Right lobe of liver (tissue), 6 donors: ENCODE measurements at regions not wholly inside any gene's neighbourhood (a gene's known extent, or its start where the extent isn't known, plus 50 kb on each side); places are given as distances from the start of the nearest gene placed in this dataset.

Experiments
- ATAC-seq, 4 donors: fragments of 200-7000 bp; cut with Tn5 transposase; one replicate each; pipeline ENCODE4 v1.9.1; 2020; ENCODE audit warnings: mild to moderate bottlenecking in 4 of 4, moderate library complexity in 4 of 4
- DNase-seq, 3 donors: peaks; one replicate each; pipeline ENCODE4 v3.0.0-alpha.2; 2020
- H3K27ac ChIP-seq, 3 donors: fragments of 200-600 bp; one replicate each; pipeline ENCODE4 v1.8.0; 2022
- H3K27me3 ChIP-seq, 2 donors: fragments of 200-600 bp; one replicate each; pipeline ENCODE4 v1.8.0; 2022
- H3K36me3 ChIP-seq, 4 donors: fragments of 200-600 bp; sonication (generic) in 1 of 4; one replicate each; pipeline versions ENCODE4 v1.5.1 to v1.8.0; 2017 to 2022; ENCODE audit warnings: control low read depth in 1 of 4
- H3K4me1 ChIP-seq, 4 donors: fragments of 200-600 bp; sonication (generic) in 1 of 4; one replicate each; pipeline versions ENCODE4 v1.5.1 to v1.8.0; 2017 to 2022; ENCODE audit warnings: control low read depth in 1 of 4
- H3K4me3 ChIP-seq, 3 donors: fragments of 200-600 bp; one replicate each; pipeline ENCODE4 v1.8.0; 2022
- H3K9me3 ChIP-seq, 4 donors: fragments of 200-600 bp; sonication (generic) in 1 of 4; one replicate each; pipeline versions ENCODE4 v1.5.1 to v1.8.0; 2017 to 2022; ENCODE audit warnings: control low read depth in 1 of 4
- POLR2A ChIP-seq: fragments of 450-650 bp; IDR thresholded peaks from one replicate; pipeline ENCODE4 v1.6.1; 2017; ENCODE audit warnings: antibody characterized with exemption, mild to moderate bottlenecking
- WGBS: methylation state at CpG from one replicate; pipeline ENCODE4 v1.1.6; 2018; ENCODE audit warnings: low coverage, low lambda C conversion rate; ENCODE audit not compliant: insufficient coverage; ENCODE audit errors: missing lambda C conversion rate; 5-methylcytosine and 5-hydroxymethylcytosine counted together
- intact Hi-C, 2 donors: fragments of 100-400 bp; cut with DNase I; formaldehyde crosslinking; loops; one replicate each; pipeline versions ENCODE4 v1.11.2 to v1.14.1; 2022
- TF ChIP-seq, protein P1 (sequence below), 4 donors: fragments of 200-600 bp in 3 of 4; fragments of 450-650 bp in 1 of 4; IDR thresholded peaks; one replicate each; pipeline versions ENCODE4 v1.5.1 to v1.8.0; 2016 to 2022; ENCODE audit warnings: antibody characterized with exemption in 4 of 4, mild to moderate bottlenecking in 2 of 4
- donor health status: DM: no; HTN: yes; CAD: no.
- donor health status: DM: no; HTN: no; CAD: no.
- donor health status: DM: no; HTN: no; CAD: no.
- donor health status: DM: no; HTN: yes; CAD: no.
- donor health status: DM: no; HTN: yes; CAD: no.

DNA sequence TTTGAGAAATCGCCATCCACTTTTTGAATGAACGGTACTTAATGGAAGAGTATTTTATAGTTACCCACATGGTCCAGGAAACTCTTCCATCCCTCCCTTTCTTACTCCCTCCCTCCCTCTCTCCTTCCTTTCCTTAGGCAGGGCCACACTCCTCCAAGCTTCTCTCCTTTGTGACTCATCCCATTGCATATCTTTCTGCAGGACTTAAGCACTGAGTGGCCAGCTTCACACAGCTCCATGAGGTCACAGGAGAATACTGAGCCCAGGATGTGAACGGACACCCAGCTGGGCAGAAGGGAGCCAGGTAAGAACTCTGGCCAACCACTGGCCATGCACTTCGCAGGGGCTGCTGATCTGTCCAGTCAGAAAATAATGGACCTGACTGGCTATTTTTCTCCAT lies 189.7 kb upstream of the ADCY1 start:
- 77% methylated on average over 4 of the region's 4 CpGs for WGBS
- no peak overlapping the region for H3K27ac ChIP-seq
- no peaks in the 10 kb centered on the region for H3K9me3 ChIP-seq
- no peaks in the 10 kb centered on the region for H3K36me3 ChIP-seq
- no peak overlapping the region for H3K4me3 ChIP-seq
- ATAC-seq (no peak), DNase-seq (no peak)
- intact Hi-C loops, result no loop called here
- no peaks in the 10 kb centered on the region for H3K27me3 ChIP-seq
- TF ChIP-seq, protein P1, sequence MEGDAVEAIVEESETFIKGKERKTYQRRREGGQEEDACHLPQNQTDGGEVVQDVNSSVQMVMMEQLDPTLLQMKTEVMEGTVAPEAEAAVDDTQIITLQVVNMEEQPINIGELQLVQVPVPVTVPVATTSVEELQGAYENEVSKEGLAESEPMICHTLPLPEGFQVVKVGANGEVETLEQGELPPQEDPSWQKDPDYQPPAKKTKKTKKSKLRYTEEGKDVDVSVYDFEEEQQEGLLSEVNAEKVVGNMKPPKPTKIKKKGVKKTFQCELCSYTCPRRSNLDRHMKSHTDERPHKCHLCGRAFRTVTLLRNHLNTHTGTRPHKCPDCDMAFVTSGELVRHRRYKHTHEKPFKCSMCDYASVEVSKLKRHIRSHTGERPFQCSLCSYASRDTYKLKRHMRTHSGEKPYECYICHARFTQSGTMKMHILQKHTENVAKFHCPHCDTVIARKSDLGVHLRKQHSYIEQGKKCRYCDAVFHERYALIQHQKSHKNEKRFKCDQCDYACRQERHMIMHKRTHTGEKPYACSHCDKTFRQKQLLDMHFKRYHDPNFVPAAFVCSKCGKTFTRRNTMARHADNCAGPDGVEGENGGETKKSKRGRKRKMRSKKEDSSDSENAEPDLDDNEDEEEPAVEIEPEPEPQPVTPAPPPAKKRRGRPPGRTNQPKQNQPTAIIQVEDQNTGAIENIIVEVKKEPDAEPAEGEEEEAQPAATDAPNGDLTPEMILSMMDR (IDR thresholded peaks at IDR 0.05), result no peak
- TF ChIP-seq POLR2A, result no peak
- no peaks in the 10 kb centered on the region for H3K4me1 ChIP-seq

DNA sequence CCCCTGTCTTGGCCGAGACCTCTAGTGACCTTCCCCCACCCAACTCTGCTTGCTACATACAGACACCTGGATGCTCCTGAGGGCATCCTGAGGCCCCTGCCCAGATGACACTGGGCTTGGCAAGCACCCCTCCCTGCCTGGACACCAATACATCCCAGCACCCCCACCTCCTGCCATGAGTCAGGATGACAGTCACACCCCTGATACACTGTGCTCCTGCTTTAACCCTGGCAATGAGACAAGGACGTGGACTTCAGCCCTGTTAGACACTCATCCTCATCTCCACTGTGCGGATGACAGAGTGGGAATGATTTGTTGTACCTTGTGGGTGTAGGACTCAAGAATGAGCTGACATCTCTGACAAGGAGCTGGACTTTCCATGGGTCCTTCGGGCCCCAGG lies 186.3 kb upstream of the ADCY1 start:
- Histone ChIP-seq H3K27ac (no peak overlapping the region), H3K4me1 (no peaks in the 10 kb centered on the region), H3K4me3 (no peak overlapping the region), H3K27me3 (no peaks in the 10 kb centered on the region), H3K9me3 (no peaks in the 10 kb centered on the region), H3K36me3 (no peaks in the 10 kb centered on the region)
- ATAC-seq (peak in 1 of 4 donors; percentile 92), DNase-seq (no peak)
- TF ChIP-seq POLR2A, result no peak
- TF ChIP-seq, protein P1 (IDR thresholded peaks at IDR 0.05), result no peak
- 53% methylated on average over 4 of the region's 4 CpGs for WGBS
- intact Hi-C loops, result no loop called here

DNA sequence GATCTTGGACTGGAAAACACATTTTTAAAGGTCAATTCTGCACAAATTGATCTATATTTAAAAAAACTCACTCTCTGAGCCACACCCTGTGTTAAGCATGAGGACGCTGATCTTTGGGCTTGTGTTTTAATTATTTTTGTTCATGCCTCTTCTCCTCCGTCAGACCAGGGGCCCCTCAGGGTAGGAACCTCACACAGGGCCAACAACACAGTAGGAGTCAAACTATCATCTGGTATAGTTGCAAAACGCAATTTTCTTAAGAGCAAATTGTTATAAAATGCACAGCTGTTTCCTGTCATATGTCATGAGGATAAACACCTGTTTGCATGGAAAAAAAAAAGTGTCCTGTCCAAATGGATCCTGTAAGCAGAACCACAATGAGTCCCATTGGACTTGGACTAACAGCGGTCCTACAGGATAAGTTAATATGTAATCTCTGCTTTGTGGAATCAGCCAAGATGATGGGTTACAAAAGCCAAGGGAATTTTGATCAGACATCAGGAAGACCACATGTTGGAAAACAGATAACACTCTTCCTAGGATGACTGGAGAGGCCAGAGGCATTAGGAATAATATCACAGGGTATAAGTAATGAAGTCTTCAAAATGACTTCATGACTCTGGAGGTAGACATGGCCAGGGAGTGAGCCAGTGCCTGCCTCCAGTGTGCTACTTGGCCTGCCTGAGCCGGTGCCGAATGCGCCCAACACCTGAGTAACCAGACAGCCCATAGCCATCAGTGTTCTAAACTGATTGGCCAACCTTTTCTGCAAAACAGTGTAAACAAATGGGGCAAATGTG lies 184.9 kb upstream of the ADCY1 start:
- no peaks in the 10 kb centered on the region for H3K36me3 ChIP-seq
- intact Hi-C loops, result no loop called here
- DNase-seq (no peak), ATAC-seq (peak in 1 of 4 donors; percentile 31)
- no peaks in the 10 kb centered on the region for H3K4me1 ChIP-seq
- TF ChIP-seq, protein P1 (IDR thresholded peaks at IDR 0.05), result no peak
- TF ChIP-seq POLR2A, result no peak
- H3K9me3 ChIP-seq, result no peaks in the 10 kb centered on the region
- H3K27ac ChIP-seq, result no peak overlapping the region
- H3K4me3 ChIP-seq, result no peak overlapping the region
- 38% methylated on average over 4 of the region's 7 CpGs for WGBS
- H3K27me3 ChIP-seq, result no peaks in the 10 kb centered on the region

DNA sequence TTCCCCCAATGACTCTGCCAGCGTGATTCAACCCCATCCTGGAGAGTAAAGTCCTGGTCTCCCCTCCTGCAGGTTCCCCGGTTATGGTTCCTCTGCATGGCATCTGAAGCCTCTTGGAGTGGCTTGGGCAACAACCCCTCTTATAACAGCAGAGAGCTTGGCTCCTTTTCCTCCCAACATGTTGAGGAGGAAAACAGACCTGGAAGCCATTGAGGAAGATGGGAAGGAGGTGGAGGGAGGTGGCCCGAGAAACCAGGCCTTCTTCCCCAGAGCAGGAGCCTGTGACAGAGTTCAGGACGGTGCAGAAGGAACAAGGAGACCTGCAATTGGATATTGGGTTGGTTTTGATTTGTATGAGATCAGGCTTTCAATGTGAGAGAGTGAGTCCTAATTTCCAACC lies 184.0 kb upstream of the ADCY1 start:
- TF ChIP-seq, protein P1 (IDR thresholded peaks at IDR 0.05), result no peak
- no peak for TF ChIP-seq POLR2A
- DNase-seq (no peak), ATAC-seq (no peak)
- intact Hi-C loops, result no loop called here
- no peak overlapping the region for H3K4me3 ChIP-seq
- no peaks in the 10 kb centered on the region for H3K27me3 ChIP-seq
- 78% methylated on average over 3 of the region's 4 CpGs for WGBS
- no peaks in the 10 kb centered on the region for H3K36me3 ChIP-seq
- no peak overlapping the region for H3K27ac ChIP-seq
- no peaks in the 10 kb centered on the region for H3K4me1 ChIP-seq
- no peaks in the 10 kb centered on the region for H3K9me3 ChIP-seq
